ENCODE measurements at regions not wholly inside any gene's neighbourhood (a gene's known extent, or its start where the extent isn't known, plus 50 kb on each side); places are given as distances from the start of the nearest gene placed in this dataset. TPM values are rescaled to one million over a fixed set of nuclear protein-coding genes. Genes with fewer than 3 reads are reported as not detected.

DNA sequence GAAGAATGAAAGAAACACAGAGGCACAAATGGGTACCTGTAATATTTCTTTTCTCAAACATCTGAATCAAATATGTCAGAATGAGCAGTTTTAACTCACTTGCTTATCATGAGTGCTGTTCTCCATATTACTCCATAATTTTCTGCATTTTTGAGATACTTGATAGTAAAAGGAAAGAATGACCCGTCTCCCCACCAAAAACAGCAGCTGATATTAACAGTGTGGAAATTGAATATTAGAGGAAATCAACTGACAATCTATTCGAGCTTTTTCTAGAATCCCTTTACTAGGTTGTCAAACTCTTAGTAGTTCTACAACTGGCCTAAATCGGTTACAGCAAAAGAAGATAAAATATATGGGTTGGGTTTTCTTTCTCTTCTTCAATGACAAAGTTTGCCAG, 49.9 kb upstream of the HELT start:
- TF ChIP-seq, protein P1, sequence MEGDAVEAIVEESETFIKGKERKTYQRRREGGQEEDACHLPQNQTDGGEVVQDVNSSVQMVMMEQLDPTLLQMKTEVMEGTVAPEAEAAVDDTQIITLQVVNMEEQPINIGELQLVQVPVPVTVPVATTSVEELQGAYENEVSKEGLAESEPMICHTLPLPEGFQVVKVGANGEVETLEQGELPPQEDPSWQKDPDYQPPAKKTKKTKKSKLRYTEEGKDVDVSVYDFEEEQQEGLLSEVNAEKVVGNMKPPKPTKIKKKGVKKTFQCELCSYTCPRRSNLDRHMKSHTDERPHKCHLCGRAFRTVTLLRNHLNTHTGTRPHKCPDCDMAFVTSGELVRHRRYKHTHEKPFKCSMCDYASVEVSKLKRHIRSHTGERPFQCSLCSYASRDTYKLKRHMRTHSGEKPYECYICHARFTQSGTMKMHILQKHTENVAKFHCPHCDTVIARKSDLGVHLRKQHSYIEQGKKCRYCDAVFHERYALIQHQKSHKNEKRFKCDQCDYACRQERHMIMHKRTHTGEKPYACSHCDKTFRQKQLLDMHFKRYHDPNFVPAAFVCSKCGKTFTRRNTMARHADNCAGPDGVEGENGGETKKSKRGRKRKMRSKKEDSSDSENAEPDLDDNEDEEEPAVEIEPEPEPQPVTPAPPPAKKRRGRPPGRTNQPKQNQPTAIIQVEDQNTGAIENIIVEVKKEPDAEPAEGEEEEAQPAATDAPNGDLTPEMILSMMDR (IDR thresholded peaks at IDR 0.05; ENCODE audit: control extremely low read depth, extremely low read depth): no peak
- ATAC-seq (ENCODE audit: insufficient read depth, low FRiP score) (no peak), DNase-seq (no peak)
- no peaks in the 10 kb centered on the region for H3K9me3 ChIP-seq (ENCODE audit: control insufficient read depth in 4 of 4, insufficient read depth in 3 of 4, low read length in 3 of 4)
- H3K9ac ChIP-seq (ENCODE audit: insufficient read depth in 1 of 2, low read length in 2 of 2): no peak overlapping the region
- H3K27ac ChIP-seq (ENCODE audit: low read depth in 1 of 2, low read length in 1 of 2): no peak overlapping the region
- no peaks in the 10 kb centered on the region for H3K4me1 ChIP-seq (ENCODE audit: control insufficient read depth in 5 of 5, insufficient read depth in 5 of 5, low read length in 5 of 5)
- H3K27me3 ChIP-seq (ENCODE audit: control insufficient read depth in 3 of 3, insufficient read depth in 3 of 3, low read length in 2 of 3): no peaks in the 10 kb centered on the region
- no peak overlapping the region for H3K4me3 ChIP-seq
- H3K36me3 ChIP-seq (ENCODE audit: control insufficient read depth in 4 of 4, insufficient read depth in 4 of 4, low read length in 4 of 4): no peaks in the 10 kb centered on the region
- WGBS, 2 donors: 80 to 85% methylated on average over 3 of the region's 3 CpGs

Small RNA genes lying in the stretch of these regions (small RNA-seq; reads per million reads assigned to genes)
- not detected for gene MIR4455 (ENCODE audit: low replicate concordance)
